ENCODE measurements at regions not wholly inside any gene's neighbourhood (a gene's known extent, or its start where the extent isn't known, plus 50 kb on each side); places are given as distances from the start of the nearest gene placed in this dataset.

GRCh38 chr19:13622766-13623715 is 116.8 kb upstream of the CACNA1A start:
- Histone ChIP-seq H3K4me1 (no peaks in the 10 kb centered on the region), H3K9me3 (no peaks in the 10 kb centered on the region), H3K36me3 (no peaks in the 10 kb centered on the region), H3K27ac (no peak overlapping the region), H3K27me3 (peaks cover 0 to 15% (median 5%) of the 10 kb centered on the region in 3 donors), H3K4me3 (no peak overlapping the region)
- no peak for DNase-seq
- in situ Hi-C loops (cut with MboI; ENCODE audit: low sequenced_read_pairs in 4 of 4) = loop anchor here in 1 of 4 donors (25.0 kb wide), 2 partner anchors 239 to 439 kb away; partner anchors contain the start of genes MISP3 and PALM3
- intact Hi-C loops (cut with DNase I; ENCODE audit: low total_unique reads) = no loop called here
- ATAC-seq = no peak
- TF ChIP-seq CTCF (IDR thresholded peaks at IDR 0.05 in 4 of 5, conservative IDR thresholded peaks at IDR 0.05 in 1 of 5) (no peak), POLR2A (IDR thresholded peaks at IDR 0.05) (no peak)

- H3K27me3 ChIP-seq = peaks cover 0 to 15% (median 0%) of the 10 kb centered on the region in 3 donors
- intact Hi-C loops (cut with DNase I; ENCODE audit: low total_unique reads) (no loop called here), in situ Hi-C loops (cut with MboI; ENCODE audit: low sequenced_read_pairs in 4 of 4) (loop anchor here in 1 of 4 donors (25.0 kb wide), 2 partner anchors 241 to 441 kb away; partner anchors contain the start of genes MISP3 and PALM3)
Measured at GRCh38 chr19:13621413-13621812, 115.1 kb upstream of the CACNA1A start.

GRCh38 chr19:13619203-13619632 is 112.9 kb upstream of the CACNA1A start:
- H3K36me3 ChIP-seq = no peaks in the 10 kb centered on the region
- H3K4me3 ChIP-seq = no peak overlapping the region
- DNase-seq (no peak), ATAC-seq (no peak)
- peaks cover 0 to 6% (median 0%) of the 10 kb centered on the region in 3 donors for H3K27me3 ChIP-seq
- H3K4me1 ChIP-seq = no peaks in the 10 kb centered on the region
- no peak overlapping the region for H3K27ac ChIP-seq
- no peak for TF ChIP-seq CTCF (IDR thresholded peaks at IDR 0.05 in 4 of 5, conservative IDR thresholded peaks at IDR 0.05 in 1 of 5)
- no peak for TF ChIP-seq POLR2A (IDR thresholded peaks at IDR 0.05)
- intact Hi-C loops (cut with DNase I; ENCODE audit: low total_unique reads) = no loop called here
- in situ Hi-C loops (cut with MboI; ENCODE audit: low sequenced_read_pairs in 4 of 4) = loop anchor here in 1 of 4 donors (25.0 kb wide), 2 partner anchors 243 to 443 kb away; partner anchors contain the start of genes MISP3 and PALM3
- no peaks in the 10 kb centered on the region for H3K9me3 ChIP-seq

More at GRCh38 chr19:13621413-13621812, 115.1 kb upstream of the CACNA1A start:
- no peak overlapping the region for H3K4me3 ChIP-seq
- H3K4me1 ChIP-seq = no peaks in the 10 kb centered on the region
- no peaks in the 10 kb centered on the region for H3K9me3 ChIP-seq
- ATAC-seq (no peak), DNase-seq (no peak)
- H3K36me3 ChIP-seq = no peaks in the 10 kb centered on the region
- no peak overlapping the region for H3K27ac ChIP-seq
- TF ChIP-seq POLR2A (IDR thresholded peaks at IDR 0.05) = no peak
- TF ChIP-seq CTCF (IDR thresholded peaks at IDR 0.05 in 4 of 5, conservative IDR thresholded peaks at IDR 0.05 in 1 of 5) = no peak

GRCh38 chr19:13615890-13616289 is 109.6 kb upstream of the CACNA1A start:
- Histone ChIP-seq H3K27me3 (no peaks in the 10 kb centered on the region), H3K36me3 (no peaks in the 10 kb centered on the region), H3K27ac (no peak overlapping the region), H3K4me3 (no peak overlapping the region), H3K9me3 (no peaks in the 10 kb centered on the region), H3K4me1 (no peaks in the 10 kb centered on the region)
- TF ChIP-seq CTCF (IDR thresholded peaks at IDR 0.05 in 4 of 5, conservative IDR thresholded peaks at IDR 0.05 in 1 of 5) = no peak
- no peak for TF ChIP-seq POLR2A (IDR thresholded peaks at IDR 0.05)
- no peak for ATAC-seq
- intact Hi-C loops (cut with DNase I; ENCODE audit: low total_unique reads) = no loop called here
- no peak for DNase-seq
- in situ Hi-C loops (cut with MboI; ENCODE audit: low sequenced_read_pairs in 4 of 4) = loop anchor here in 1 of 4 donors (25.0 kb wide), 2 partner anchors 246 to 446 kb away; partner anchors contain the start of genes MISP3 and PALM3
